H9 (cell line): ENCODE measurements at regions not wholly inside any gene's neighbourhood (a gene's known extent, or its start where the extent isn't known, plus 50 kb on each side); places are given as distances from the start of the nearest gene placed in this dataset.
A peak's percentile ranks its signal among the peaks of the same experiment; 100 is the strongest.

Source experiments
- DNase-seq: peaks from one replicate; pipeline ENCODE4 v3.0.0-alpha.2; 2017
- H2AFZ ChIP-seq: one replicate; pipeline ENCODE4 v1.6.1; 2013; ENCODE audit warnings: mild to moderate bottlenecking, low read length, control low read depth, moderate library complexity
- H2AK5ac ChIP-seq: 2 replicates; pipeline ENCODE4 v1.6.1; 2013; ENCODE audit warnings: low read length, control low read depth, mixed read lengths; ENCODE audit not compliant: insufficient read length
- H2BK120ac ChIP-seq: one replicate; pipeline ENCODE4 v1.6.1; 2013; ENCODE audit warnings: low read depth, mild to moderate bottlenecking, low read length, control low read depth, inconsistent platforms; ENCODE audit not compliant: poor library complexity, severe bottlenecking
- H2BK12ac ChIP-seq: 2 replicates; pipeline ENCODE4 v1.6.1; 2013; ENCODE audit warnings: low read length, control low read depth, mixed read lengths, low read depth; ENCODE audit not compliant: insufficient read length
- H2BK15ac ChIP-seq: 2 replicates; pipeline ENCODE4 v1.6.1; 2013; ENCODE audit warnings: low read depth, low read length, control low read depth
- H2BK20ac ChIP-seq: one replicate; pipeline ENCODE4 v1.6.1; 2013; ENCODE audit warnings: low read depth, mild to moderate bottlenecking, low read length, control low read depth, inconsistent platforms; ENCODE audit not compliant: poor library complexity, severe bottlenecking
- H2BK5ac ChIP-seq: 2 replicates; pipeline ENCODE4 v1.6.1; 2013; ENCODE audit warnings: low read length, control low read depth, mixed read lengths; ENCODE audit not compliant: insufficient read length
- H3K14ac ChIP-seq: 2 replicates; pipeline ENCODE4 v1.6.1; 2013; ENCODE audit warnings: low read length, control low read depth; ENCODE audit not compliant: insufficient read depth
- H3K18ac ChIP-seq: 2 replicates; pipeline ENCODE4 v1.6.1; 2013; ENCODE audit warnings: low read depth, mild to moderate bottlenecking, mixed read lengths, low read length, control low read depth; ENCODE audit not compliant: insufficient read length
- H3K23ac ChIP-seq: 2 replicates; pipeline ENCODE4 v1.6.1; 2013; ENCODE audit warnings: low read length, control low read depth, mixed read lengths, low read depth; ENCODE audit not compliant: insufficient read length
- H3K23me2 ChIP-seq: 2 replicates; pipeline ENCODE4 v1.6.1; 2013; ENCODE audit warnings: low read depth, mild to moderate bottlenecking, mixed read lengths, low read length, control low read depth; ENCODE audit not compliant: insufficient read length, poor library complexity, severe bottlenecking
- H3K27ac ChIP-seq: 2 replicates; pipeline ENCODE4 v1.5.1; 2013; ENCODE audit warnings: low read length, control low read depth, mixed read lengths, low read depth; ENCODE audit not compliant: insufficient read length
- H3K27me3 ChIP-seq: 2 replicates; pipeline ENCODE4 v1.6.1; 2013; ENCODE audit warnings: low read length, control low read depth, inconsistent platforms; ENCODE audit not compliant: insufficient read depth
- H3K4ac ChIP-seq: 2 replicates; pipeline ENCODE4 v1.6.1; 2013; ENCODE audit warnings: low read depth, mild to moderate bottlenecking, control low read depth, inconsistent platforms, low read length, moderate library complexity
- H3K4me1 ChIP-seq: 2 replicates; pipeline ENCODE4 v1.6.1; 2013; ENCODE audit warnings: low read length, control low read depth, inconsistent platforms; ENCODE audit not compliant: insufficient read depth
- H3K4me2 ChIP-seq: 2 replicates; pipeline ENCODE4 v1.6.1; 2013; ENCODE audit warnings: low read length, control low read depth, mixed read lengths; ENCODE audit not compliant: insufficient read length, insufficient read depth
- H3K56ac ChIP-seq: 2 replicates; pipeline ENCODE4 v1.6.1; 2013; ENCODE audit warnings: low read depth, mild to moderate bottlenecking, mixed read lengths, low read length, control low read depth; ENCODE audit not compliant: insufficient read length
- H3K79me1 ChIP-seq: 2 replicates; pipeline ENCODE4 v1.6.1; 2013; ENCODE audit warnings: low read depth, mild to moderate bottlenecking, moderate library complexity, low read length, control low read depth, inconsistent platforms; ENCODE audit not compliant: insufficient read depth, poor library complexity, severe bottlenecking
- H3K79me2 ChIP-seq: 2 replicates; pipeline ENCODE4 v1.6.1; 2013; ENCODE audit warnings: low read length, control low read depth, inconsistent platforms; ENCODE audit not compliant: insufficient read depth
- H3K9ac ChIP-seq: 2 replicates; pipeline ENCODE4 v1.6.1; 2013; ENCODE audit warnings: low read length, control low read depth, mixed read lengths; ENCODE audit not compliant: insufficient read length; ENCODE audit errors: extremely low read depth
- H3K9me3 ChIP-seq: one replicate; pipeline ENCODE4 v1.6.1; 2013; ENCODE audit warnings: low read depth, low read length, inconsistent platforms; ENCODE audit not compliant: control insufficient read depth
- H3T11ph ChIP-seq: one replicate; pipeline ENCODE4 v1.6.1; 2013; ENCODE audit warnings: mild to moderate bottlenecking, low read length, control low read depth, inconsistent platforms
- H4K20me1 ChIP-seq: one replicate; pipeline ENCODE4 v1.6.1; 2013; ENCODE audit not compliant: control insufficient read depth, insufficient read length, insufficient read depth
- H4K5ac ChIP-seq: 2 replicates; pipeline ENCODE4 v1.6.1; 2013; ENCODE audit warnings: low read depth, mild to moderate bottlenecking, mixed read lengths, low read length, control low read depth; ENCODE audit not compliant: insufficient read length
- H4K8ac ChIP-seq: replicated peaks from 2 replicates; pipeline ENCODE4 v1.6.1; 2013; ENCODE audit warnings: low read length, control low read depth, mixed read lengths, low read depth; ENCODE audit not compliant: insufficient read length
- H4K91ac ChIP-seq: 2 replicates; pipeline ENCODE4 v1.6.1; 2013; ENCODE audit warnings: low read depth, mild to moderate bottlenecking, moderate library complexity, mixed read lengths, low read length, control low read depth; ENCODE audit not compliant: insufficient read length
- H3K27ac Mint-ChIP-seq, 3 experiments: 2 replicates in 2 of 3; 3 replicates in 1 of 3; pipeline ENCODE4 v1.8.0; 2020 to 2021; ENCODE audit warnings: mixed read lengths in 3 of 3, mild to moderate bottlenecking in 1 of 3, moderate library complexity in 1 of 3
- H3K27me3 Mint-ChIP-seq: 2 replicates; pipeline ENCODE4 v1.8.0; 2021; ENCODE audit warnings: low read depth, mild to moderate bottlenecking, moderate library complexity, mixed read lengths
- H3K36me3 Mint-ChIP-seq, 3 experiments: 2 replicates in 2 of 3; 3 replicates in 1 of 3; pipeline ENCODE4 v1.8.0; 2020 to 2021; ENCODE audit warnings: low read depth in 3 of 3, mixed read lengths in 3 of 3; ENCODE audit not compliant: insufficient read depth in 1 of 3
- H3K4me1 Mint-ChIP-seq, 2 experiments: 2 replicates each; pipeline ENCODE4 v1.8.0; 2020; ENCODE audit warnings: mixed read lengths in 2 of 2
- H3K4me3 Mint-ChIP-seq, 2 experiments: 2 replicates in 1 of 2; 3 replicates in 1 of 2; pipeline ENCODE4 v1.8.0; 2020 to 2021; ENCODE audit warnings: mild to moderate bottlenecking in 2 of 2, mixed read lengths in 2 of 2, moderate library complexity in 1 of 2
- H3K9me3 Mint-ChIP-seq, 2 experiments: 2 replicates in 1 of 2; 3 replicates in 1 of 2; pipeline ENCODE4 v1.8.0; 2020; ENCODE audit warnings: mild to moderate bottlenecking in 2 of 2, mixed read lengths in 2 of 2, moderate library complexity in 1 of 2
- WGBS: extraction: QIAGEN DNeasy Blood & Tissue Kit; methylation state at CpG from one replicate; pipeline ENCODE4 v1.1.7; 2013; ENCODE audit warnings: missing lambda C conversion rate, low lambda C conversion rate, mixed read lengths; ENCODE audit not compliant: insufficient read length; ENCODE audit errors: extremely low coverage; 5-methylcytosine and 5-hydroxymethylcytosine counted together
- TF ChIP-seq, protein P1 (sequence below): fragments of 200-600 bp; sonication (generic); conservative IDR thresholded peaks from 3 replicates; pipeline ENCODE4 v1.8.0; 2021; ENCODE audit warnings: antibody characterized with exemption, mild to moderate bottlenecking

DNA sequence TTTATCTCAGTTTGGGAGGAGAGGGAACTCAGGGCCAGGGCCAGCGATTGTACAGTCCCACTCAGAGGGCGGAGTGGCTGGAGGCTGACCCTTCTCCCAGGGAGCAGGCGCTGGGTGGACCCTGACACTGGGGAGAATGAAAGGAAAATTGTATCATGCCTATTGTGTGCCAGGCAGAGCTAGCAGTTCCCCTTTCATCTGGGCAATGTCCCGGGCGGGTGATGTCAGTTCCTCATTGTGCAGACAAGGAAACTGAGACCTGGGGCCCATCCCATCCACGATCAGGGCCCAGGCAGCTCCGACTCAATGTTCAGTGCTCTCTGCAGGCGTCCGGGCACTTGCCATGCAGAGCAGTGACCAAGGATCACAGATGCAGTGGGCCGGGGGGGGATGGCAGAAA, 101.9 kb upstream of the RTL1 start:
- TF ChIP-seq, protein P1, sequence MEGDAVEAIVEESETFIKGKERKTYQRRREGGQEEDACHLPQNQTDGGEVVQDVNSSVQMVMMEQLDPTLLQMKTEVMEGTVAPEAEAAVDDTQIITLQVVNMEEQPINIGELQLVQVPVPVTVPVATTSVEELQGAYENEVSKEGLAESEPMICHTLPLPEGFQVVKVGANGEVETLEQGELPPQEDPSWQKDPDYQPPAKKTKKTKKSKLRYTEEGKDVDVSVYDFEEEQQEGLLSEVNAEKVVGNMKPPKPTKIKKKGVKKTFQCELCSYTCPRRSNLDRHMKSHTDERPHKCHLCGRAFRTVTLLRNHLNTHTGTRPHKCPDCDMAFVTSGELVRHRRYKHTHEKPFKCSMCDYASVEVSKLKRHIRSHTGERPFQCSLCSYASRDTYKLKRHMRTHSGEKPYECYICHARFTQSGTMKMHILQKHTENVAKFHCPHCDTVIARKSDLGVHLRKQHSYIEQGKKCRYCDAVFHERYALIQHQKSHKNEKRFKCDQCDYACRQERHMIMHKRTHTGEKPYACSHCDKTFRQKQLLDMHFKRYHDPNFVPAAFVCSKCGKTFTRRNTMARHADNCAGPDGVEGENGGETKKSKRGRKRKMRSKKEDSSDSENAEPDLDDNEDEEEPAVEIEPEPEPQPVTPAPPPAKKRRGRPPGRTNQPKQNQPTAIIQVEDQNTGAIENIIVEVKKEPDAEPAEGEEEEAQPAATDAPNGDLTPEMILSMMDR = no peak
- Histone ChIP-seq H2AK5ac (no peak overlapping the region), H3K9me3 (no peaks in the 10 kb centered on the region), H4K8ac (no peak overlapping the region), H3K56ac (no peak overlapping the region), H4K91ac (no peak overlapping the region), H3K27me3 (no peaks in the 10 kb centered on the region; the same call in 1 of the 2 replicates), H4K5ac (no peak overlapping the region), H3K27ac (no peak overlapping the region), H3K79me1 (no peaks in the 10 kb centered on the region), H2BK5ac (no peak overlapping the region), H3K4ac (no peak overlapping the region), H3K23ac (no peak overlapping the region), H3K79me2 (no peaks in the 10 kb centered on the region), H2BK120ac (no peak overlapping the region), H2BK12ac (no peak overlapping the region), H3K4me1 (no peaks in the 10 kb centered on the region), H3K4me2 (no peak overlapping the region), H3K14ac (no peak overlapping the region), H3K18ac (no peak overlapping the region), H3T11ph (no peak overlapping the region), H4K20me1 (no peaks in the 10 kb centered on the region), H2BK20ac (no peak overlapping the region), H3K23me2 (no peaks in the 10 kb centered on the region), H2BK15ac (no peak overlapping the region), H2AFZ (no peak overlapping the region), H3K9ac (no peak overlapping the region)
- no peaks in the 10 kb centered on the region for H3K36me3 Mint-ChIP-seq
- no peak overlapping the region for H3K27ac Mint-ChIP-seq
- WGBS = no CpG with 5 or more reads among the region's 10 CpGs
- peaks cover 0 to 2% of the 10 kb centered on the region in 2 experiments; a peak in 2 of 5 replicates for H3K9me3 Mint-ChIP-seq
- H3K4me3 Mint-ChIP-seq = no peak overlapping the region
- DNase-seq = peak; percentile 18
- peaks cover 7 to 8% of the 10 kb centered on the region in 2 experiments; a peak in 3 of 4 replicates for H3K4me1 Mint-ChIP-seq
- H3K27me3 Mint-ChIP-seq = peaks cover 16% of the 10 kb centered on the region
